T-helper 17 cell (primary cell): ENCODE measurements at regions not wholly inside any gene's neighbourhood (a gene's known extent, or its start where the extent isn't known, plus 50 kb on each side); places are given as distances from the start of the nearest gene placed in this dataset.

Experiments used
- ATAC-seq: fragments of 150-1000 bp; cut with Tn5 transposase; 2 replicates; pipeline ENCODE4 v1.10.0; 2021; ENCODE audit warnings: mild to moderate bottlenecking, moderate library complexity
- DNase-seq, 3 donors: peaks; one replicate each; pipeline versions ENCODE4 v3.0.0 to v3.0.0-alpha.2; 2020 to 2021
- H3K9me3 ChIP-seq: one replicate; pipeline ENCODE4 v1.7.0; 2013; ENCODE audit warnings: low read length, mild to moderate bottlenecking; ENCODE audit not compliant: control insufficient read depth, poor library complexity, severe bottlenecking
- H3K27ac Mint-ChIP-seq: one replicate; pipeline ENCODE4 v1.8.0; 2022; ENCODE audit warnings: mild to moderate bottlenecking, moderate library complexity, mixed read lengths
- H3K27me3 Mint-ChIP-seq: one replicate; pipeline ENCODE4 v1.8.0; 2022; ENCODE audit warnings: mixed read lengths
- H3K36me3 Mint-ChIP-seq: one replicate; pipeline ENCODE4 v1.8.0; 2022; ENCODE audit warnings: low read depth, mixed read lengths
- H3K4me1 Mint-ChIP-seq: one replicate; pipeline ENCODE4 v1.8.0; 2022; ENCODE audit warnings: mild to moderate bottlenecking, mixed read lengths
- H3K4me3 Mint-ChIP-seq: one replicate; pipeline ENCODE4 v1.8.0; 2022; ENCODE audit warnings: mild to moderate bottlenecking, moderate library complexity, mixed read lengths

GRCh38 chr20:48392407-48393310, 435.1 kb downstream of the PREX1 start:
- no peaks in the 10 kb centered on the region for H3K9me3 ChIP-seq
- DNase-seq (no peak), ATAC-seq (no peak)
- Mint-ChIP-seq H3K4me1 (no peaks in the 10 kb centered on the region), H3K27me3 (peaks cover 36% of the 10 kb centered on the region), H3K27ac (no peak overlapping the region), H3K36me3 (no peaks in the 10 kb centered on the region), H3K4me3 (no peak overlapping the region)

GRCh38 chr20:48390981-48391380, 436.8 kb downstream of the PREX1 start:
- H3K4me1 Mint-ChIP-seq, result no peaks in the 10 kb centered on the region
- no peaks in the 10 kb centered on the region for H3K9me3 ChIP-seq
- H3K4me3 Mint-ChIP-seq, result no peak overlapping the region
- DNase-seq, result no peak
- no peak overlapping the region for H3K27ac Mint-ChIP-seq
- no peak for ATAC-seq
- no peaks in the 10 kb centered on the region for H3K36me3 Mint-ChIP-seq
- H3K27me3 Mint-ChIP-seq, result peaks cover 36% of the 10 kb centered on the region

- no peaks in the 10 kb centered on the region for H3K4me1 Mint-ChIP-seq
- H3K36me3 Mint-ChIP-seq, result no peaks in the 10 kb centered on the region
- H3K4me3 Mint-ChIP-seq, result no peak overlapping the region
- H3K27ac Mint-ChIP-seq, result no peak overlapping the region
- no peak for ATAC-seq
- DNase-seq, result no peak
- no peaks in the 10 kb centered on the region for H3K9me3 ChIP-seq
- H3K27me3 Mint-ChIP-seq, result peaks cover 24% of the 10 kb centered on the region
Observed at GRCh38 chr20:48387675-48388074, 440.1 kb downstream of the PREX1 start.

DNA sequence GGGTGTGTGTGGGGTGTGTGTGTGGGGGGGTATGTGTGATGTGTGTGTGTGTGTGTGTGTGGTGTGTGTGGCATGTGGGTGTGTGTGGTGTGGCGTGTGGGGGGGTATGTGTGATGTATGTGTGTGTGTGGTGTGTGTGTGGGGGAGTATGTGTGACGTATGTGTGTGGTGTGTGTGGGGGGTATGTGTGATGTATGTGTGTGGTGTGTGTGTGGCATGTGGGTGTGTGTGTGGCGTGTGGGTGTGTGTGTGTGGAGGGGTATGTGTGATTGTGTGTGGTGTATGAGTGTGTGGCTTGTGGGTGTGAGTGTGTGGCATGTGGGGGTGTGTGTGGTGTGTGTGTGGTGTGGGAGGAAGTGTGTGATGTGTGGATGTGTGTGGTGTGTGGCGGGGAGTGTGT, 442.3 kb downstream of the PREX1 start:
- DNase-seq, result no peak
- no peak overlapping the region for H3K27ac Mint-ChIP-seq
- H3K9me3 ChIP-seq, result no peaks in the 10 kb centered on the region
- H3K4me1 Mint-ChIP-seq, result peaks cover 3% of the 10 kb centered on the region
- peaks cover 45% of the 10 kb centered on the region for H3K27me3 Mint-ChIP-seq
- H3K36me3 Mint-ChIP-seq, result peaks cover 2% of the 10 kb centered on the region
- H3K4me3 Mint-ChIP-seq, result no peak overlapping the region
- no peak for ATAC-seq

DNA sequence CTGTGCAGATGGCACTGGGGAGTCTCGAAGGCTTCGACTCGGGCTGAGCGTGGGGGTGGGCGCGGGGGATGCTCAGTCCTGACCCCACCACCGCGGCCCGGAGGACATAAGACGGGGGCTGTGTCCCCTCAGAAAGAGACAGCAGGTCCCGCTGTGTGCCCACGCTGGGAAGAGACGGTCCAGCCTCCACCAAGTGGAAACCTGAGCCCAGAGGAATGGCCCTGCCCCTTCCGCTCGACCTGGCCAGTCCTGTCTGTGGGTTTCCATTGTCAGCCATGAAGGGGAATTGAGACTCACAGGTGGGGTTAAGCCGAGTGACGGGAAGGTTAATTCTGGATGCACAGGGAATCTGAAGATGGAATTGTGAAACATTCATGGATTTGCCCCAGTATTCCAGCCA, 442.7 kb downstream of the PREX1 start:
- DNase-seq (no peak), ATAC-seq (no peak)
- Mint-ChIP-seq H3K4me3 (no peak overlapping the region), H3K36me3 (peaks cover 2% of the 10 kb centered on the region), H3K27ac (no peak overlapping the region), H3K4me1 (peaks cover 3% of the 10 kb centered on the region), H3K27me3 (peaks cover 49% of the 10 kb centered on the region)
- H3K9me3 ChIP-seq, result no peaks in the 10 kb centered on the region

- ATAC-seq (no peak), DNase-seq (no peak)
- no peak overlapping the region for H3K4me3 Mint-ChIP-seq
Observed at GRCh38 chr20:48384147-48384818, 443.5 kb downstream of the PREX1 start.

DNA sequence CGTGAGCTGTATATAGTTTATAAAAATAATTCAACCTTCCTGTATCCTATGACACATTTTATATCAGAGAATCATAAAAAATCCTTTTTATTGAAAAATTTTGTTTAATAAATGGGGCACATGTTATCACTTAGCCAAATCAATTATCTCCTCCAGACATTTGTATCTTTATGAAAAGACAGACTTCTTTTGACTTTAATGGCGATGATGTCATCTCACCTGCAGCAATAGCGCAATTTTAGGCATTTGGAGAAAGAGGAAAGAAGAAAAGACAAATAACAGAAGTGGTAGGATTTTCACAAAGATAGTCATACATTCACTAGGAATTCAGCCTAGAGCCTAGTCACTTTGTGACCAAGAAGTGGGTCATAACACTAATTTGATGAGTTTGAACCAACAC, 444.5 kb downstream of the PREX1 start:
- H3K4me3 Mint-ChIP-seq, result no peak overlapping the region
- H3K27me3 Mint-ChIP-seq, result peaks cover 54% of the 10 kb centered on the region
- no peaks in the 10 kb centered on the region for H3K9me3 ChIP-seq
- no peak for DNase-seq
- no peak for ATAC-seq
- H3K27ac Mint-ChIP-seq, result no peak overlapping the region
- peaks cover 3% of the 10 kb centered on the region for H3K4me1 Mint-ChIP-seq
- H3K36me3 Mint-ChIP-seq, result peaks cover 2% of the 10 kb centered on the region

More at GRCh38 chr20:48384147-48384818, 443.5 kb downstream of the PREX1 start:
- Mint-ChIP-seq H3K36me3 (peaks cover 2% of the 10 kb centered on the region), H3K27ac (no peak overlapping the region), H3K27me3 (peaks cover 51% of the 10 kb centered on the region), H3K4me1 (peaks cover 3% of the 10 kb centered on the region)
- H3K9me3 ChIP-seq, result no peaks in the 10 kb centered on the region

GRCh38 chr20:48382304-48382703, 445.5 kb downstream of the PREX1 start:
- Mint-ChIP-seq H3K27ac (no peak overlapping the region), H3K4me3 (no peak overlapping the region), H3K27me3 (peaks cover 54% of the 10 kb centered on the region), H3K36me3 (peaks cover 2% of the 10 kb centered on the region), H3K4me1 (peaks cover 3% of the 10 kb centered on the region)
- ATAC-seq, result no peak
- no peaks in the 10 kb centered on the region for H3K9me3 ChIP-seq
- DNase-seq, result no peak

DNA sequence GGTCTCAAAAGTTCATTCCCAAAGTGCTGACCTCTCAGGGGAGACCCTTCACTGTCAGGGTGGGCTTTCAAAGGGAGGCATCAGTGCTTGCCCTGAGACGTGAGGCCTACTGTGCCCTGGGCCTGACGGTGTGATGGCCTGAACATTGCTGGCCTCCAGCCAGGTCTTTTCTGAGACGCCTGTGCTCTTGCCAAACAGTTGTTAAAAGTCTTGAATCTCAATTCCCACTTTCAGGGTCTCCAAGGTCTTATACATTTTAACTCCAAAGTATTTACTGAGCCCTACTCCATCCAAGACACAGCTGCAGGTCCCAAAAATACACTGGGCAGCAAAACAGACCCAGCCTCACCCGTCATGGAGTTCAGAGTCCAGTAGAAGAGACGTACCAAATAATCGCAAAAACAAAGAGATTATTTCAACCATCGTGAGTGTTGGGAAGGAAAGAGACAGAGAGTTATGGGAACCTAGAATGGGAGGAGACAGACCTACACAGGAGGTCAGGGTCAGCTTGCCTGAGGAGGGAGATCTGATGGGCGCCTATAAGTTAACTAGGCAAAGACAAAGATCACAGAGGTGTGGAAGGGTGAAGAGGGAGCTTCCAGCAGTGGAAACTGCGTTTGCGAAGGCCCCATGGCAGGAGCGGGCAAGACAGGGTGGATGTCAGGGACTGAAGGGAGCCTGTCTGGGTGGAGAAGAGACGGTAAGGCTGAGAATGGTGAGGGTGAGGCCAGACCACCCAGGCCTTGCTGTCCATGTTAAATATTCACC, 446.3 kb downstream of the PREX1 start:
- Mint-ChIP-seq H3K27ac (no peak overlapping the region), H3K4me1 (peaks cover 3% of the 10 kb centered on the region), H3K4me3 (no peak overlapping the region), H3K27me3 (peaks cover 51% of the 10 kb centered on the region), H3K36me3 (peaks cover 2% of the 10 kb centered on the region)
- DNase-seq (no peak), ATAC-seq (no peak)
- no peaks in the 10 kb centered on the region for H3K9me3 ChIP-seq

DNA sequence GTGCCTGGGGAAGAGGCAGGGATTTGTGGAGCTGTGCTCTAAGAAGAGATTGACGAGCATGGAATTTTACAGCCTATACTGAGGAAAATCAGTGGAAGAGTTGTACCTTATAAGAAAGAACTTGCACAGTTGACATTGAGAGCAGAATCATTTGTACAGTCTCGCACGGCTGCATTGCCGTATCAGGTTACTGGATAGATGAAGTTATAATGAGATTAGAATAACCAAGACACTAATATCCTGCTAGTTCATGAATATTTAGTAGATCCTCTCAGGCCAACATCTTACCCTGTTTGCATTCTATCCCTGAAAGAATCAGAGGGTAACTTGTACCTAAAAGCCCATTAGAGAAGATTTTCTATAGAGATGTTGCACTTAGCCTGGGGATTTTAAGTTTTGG, 447.1 kb downstream of the PREX1 start:
- Mint-ChIP-seq H3K4me3 (no peak overlapping the region), H3K27me3 (peaks cover 57% of the 10 kb centered on the region), H3K36me3 (peaks cover 2% of the 10 kb centered on the region), H3K4me1 (peaks cover 3% of the 10 kb centered on the region), H3K27ac (no peak overlapping the region)
- ATAC-seq (no peak), DNase-seq (no peak)
- H3K9me3 ChIP-seq, result no peaks in the 10 kb centered on the region

GRCh38 chr20:48378976-48379675, 448.7 kb downstream of the PREX1 start:
- no peaks in the 10 kb centered on the region for H3K9me3 ChIP-seq
- Mint-ChIP-seq H3K4me1 (peaks cover 3% of the 10 kb centered on the region), H3K36me3 (peaks cover 2% of the 10 kb centered on the region), H3K27ac (no peak overlapping the region), H3K4me3 (no peak overlapping the region), H3K27me3 (peaks cover 73% of the 10 kb centered on the region)
- DNase-seq, result no peak
- no peak for ATAC-seq

DNA sequence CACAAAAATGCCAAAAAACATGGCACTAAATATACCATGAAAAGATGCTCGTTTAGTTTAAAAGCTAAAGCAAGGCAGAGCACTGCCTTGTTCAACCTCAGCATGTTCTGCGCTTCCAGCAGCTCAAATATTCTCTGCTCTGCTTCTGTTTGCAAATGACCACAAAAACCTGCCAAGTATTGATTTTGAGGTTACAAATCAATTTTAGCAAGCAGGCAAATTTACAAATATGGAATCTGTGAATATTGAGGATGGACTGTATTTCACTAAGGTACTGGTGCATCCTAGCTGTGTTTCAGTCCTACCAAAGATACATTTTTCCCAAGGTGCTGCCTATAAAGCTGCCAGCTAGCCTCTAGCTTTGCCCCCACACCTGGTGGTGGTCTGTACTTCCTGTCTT, 449.9 kb downstream of the PREX1 start:
- H3K36me3 Mint-ChIP-seq, result peaks cover 4% of the 10 kb centered on the region
- no peak for ATAC-seq

DNA sequence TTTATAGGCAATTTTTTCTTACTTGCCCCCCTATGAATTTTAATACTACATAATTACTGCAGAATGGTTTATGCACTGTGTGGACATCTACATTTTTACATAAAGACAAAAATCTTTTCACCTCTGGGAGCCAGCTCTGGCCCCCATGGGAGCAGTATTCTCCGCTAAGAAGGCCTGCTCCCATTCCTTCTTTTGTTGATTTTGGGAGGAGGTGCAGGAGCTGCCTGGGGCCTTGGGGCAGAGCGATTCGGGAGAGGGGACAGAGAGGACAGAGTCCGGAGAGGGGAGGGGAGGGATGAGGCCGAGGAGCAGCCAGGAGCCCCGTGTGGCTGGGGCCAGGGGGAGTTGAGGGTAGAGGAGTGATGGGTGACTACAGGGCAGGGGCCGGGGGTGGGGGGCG, 452.0 kb downstream of the PREX1 start:
- peaks cover 2% of the 10 kb centered on the region for H3K36me3 Mint-ChIP-seq
- H3K4me1 Mint-ChIP-seq, result no peaks in the 10 kb centered on the region
- no peak overlapping the region for H3K4me3 Mint-ChIP-seq
- no peak overlapping the region for H3K27ac Mint-ChIP-seq
- H3K27me3 Mint-ChIP-seq, result peaks cover 67% of the 10 kb centered on the region
- no peak for DNase-seq
- no peak for ATAC-seq
- H3K9me3 ChIP-seq, result no peaks in the 10 kb centered on the region

More for the DNA sequence above, 449.9 kb downstream of the PREX1 start:
- Mint-ChIP-seq H3K4me3 (no peak overlapping the region), H3K27ac (no peak overlapping the region), H3K4me1 (peaks cover 3% of the 10 kb centered on the region), H3K27me3 (peaks cover 81% of the 10 kb centered on the region)
- no peaks in the 10 kb centered on the region for H3K9me3 ChIP-seq
- DNase-seq, result no peak
